ENCODE measurements at regions not wholly inside any gene's neighbourhood (a gene's known extent, or its start where the extent isn't known, plus 50 kb on each side); places are given as distances from the start of the nearest gene placed in this dataset.
"Not testable (repeated sequence)": the region's sequence is repeated elsewhere in the genome, so short reads cannot be mapped to it uniquely, and the experiment has no call there.

GRCh38 chr22:22193923-22194322, 50.7 kb upstream of the VPREB1 start:
- DNase-seq, result no peak

GRCh38 chr22:22193462-22193861, 51.1 kb upstream of the VPREB1 start:
- DNase-seq, result not testable (repeated sequence)

GRCh38 chr22:22193006-22193405, 51.6 kb upstream of the VPREB1 start:
- DNase-seq, result not testable (repeated sequence)

GRCh38 chr22:22189796-22190195, 54.8 kb upstream of the VPREB1 start:
- DNase-seq, result not testable (repeated sequence)

GRCh38 chr22:22187863-22188262, 56.7 kb upstream of the VPREB1 start:
- DNase-seq, result not testable (repeated sequence)

DNA sequence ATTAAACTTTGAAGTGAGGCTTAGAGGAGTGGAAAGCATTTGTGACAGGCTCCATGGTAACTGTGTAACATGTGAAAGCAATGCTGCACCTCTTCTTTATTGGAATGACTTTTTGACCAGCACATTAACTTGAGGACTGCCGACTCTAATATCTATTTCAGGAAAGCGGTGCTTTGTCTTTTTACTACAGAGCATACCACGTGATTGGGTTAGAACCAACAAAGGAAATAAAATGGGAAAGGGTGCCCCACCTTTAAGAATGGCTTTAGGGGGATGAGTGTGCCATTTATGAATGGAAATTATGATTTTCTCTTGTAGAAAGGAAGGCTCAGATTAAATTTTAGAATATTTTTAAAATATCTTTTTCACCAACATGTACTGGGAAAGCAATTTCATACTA, 57.3 kb upstream of the VPREB1 start:
- no peak for DNase-seq

GRCh38 chr22:22185844-22186499, 58.6 kb upstream of the VPREB1 start:
- no peak for DNase-seq

- DNase-seq, result no peak
Observed at GRCh38 chr22:22185217-22185616, 59.4 kb upstream of the VPREB1 start.

DNA sequence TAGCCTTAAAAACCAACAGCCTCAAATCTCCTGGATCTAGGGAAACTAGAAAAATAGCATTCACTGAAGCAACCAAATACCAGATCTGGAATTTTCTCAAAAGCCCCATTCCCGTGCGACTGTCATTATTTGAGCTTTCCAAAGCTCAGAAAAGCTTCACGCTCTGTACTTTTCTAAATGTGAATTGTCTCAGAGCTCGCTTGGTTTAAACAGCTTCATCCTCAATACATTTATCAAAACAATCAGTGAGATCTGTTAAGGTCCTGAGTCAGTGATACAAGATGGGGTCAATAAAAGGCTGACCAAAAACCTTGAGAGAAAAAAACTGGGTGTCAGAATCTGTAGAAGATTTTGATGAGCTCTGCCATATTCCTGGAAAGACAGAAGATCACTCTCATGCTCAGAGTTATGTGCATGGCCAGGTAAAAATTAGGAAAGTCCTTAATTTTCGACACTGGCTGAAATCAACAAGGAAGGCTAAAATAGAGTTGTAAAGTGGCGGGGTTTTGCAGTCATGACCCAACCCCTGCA, 60.2 kb upstream of the VPREB1 start:
- DNase-seq, result no peak

GRCh38 chr22:22182990-22183264, 61.7 kb upstream of the VPREB1 start:
- no peak for DNase-seq

DNA sequence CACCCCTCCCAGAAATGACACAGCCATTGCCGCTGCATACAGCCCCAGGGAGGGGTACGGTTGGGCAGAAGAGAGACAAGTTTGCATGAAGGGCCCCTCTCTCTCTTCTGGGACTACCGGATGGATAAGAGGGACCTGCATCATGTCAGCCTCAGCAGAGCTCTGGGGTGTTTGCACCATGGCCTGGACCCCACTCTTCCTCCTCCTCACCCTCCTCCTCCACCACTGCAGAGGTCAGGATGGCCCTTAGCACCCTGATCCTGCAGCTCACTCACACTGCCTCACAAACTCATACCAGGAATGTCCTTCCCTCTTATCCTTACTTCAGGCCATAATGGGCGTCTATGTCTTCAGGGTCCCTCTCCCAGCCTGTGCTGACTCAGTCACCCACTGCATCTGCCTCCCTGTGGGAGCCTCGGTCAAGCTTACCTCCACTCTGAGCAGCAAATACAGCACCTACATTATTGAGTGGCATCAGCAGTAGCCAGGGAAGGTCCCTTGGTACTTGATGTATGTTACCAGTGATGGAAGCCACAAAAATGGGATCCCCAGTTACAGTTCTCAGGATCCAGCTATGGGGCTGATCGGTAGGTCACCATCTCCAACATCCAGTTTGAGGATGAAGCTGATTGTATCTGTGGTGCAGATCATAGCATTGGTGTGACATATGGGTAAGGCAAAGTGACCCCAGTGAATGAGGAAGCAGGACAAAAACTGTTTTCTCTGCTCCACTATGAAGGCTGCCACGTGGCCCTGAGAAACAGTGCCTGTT, 62.2 kb upstream of the VPREB1 start:
- DNase-seq, result no peak

DNA sequence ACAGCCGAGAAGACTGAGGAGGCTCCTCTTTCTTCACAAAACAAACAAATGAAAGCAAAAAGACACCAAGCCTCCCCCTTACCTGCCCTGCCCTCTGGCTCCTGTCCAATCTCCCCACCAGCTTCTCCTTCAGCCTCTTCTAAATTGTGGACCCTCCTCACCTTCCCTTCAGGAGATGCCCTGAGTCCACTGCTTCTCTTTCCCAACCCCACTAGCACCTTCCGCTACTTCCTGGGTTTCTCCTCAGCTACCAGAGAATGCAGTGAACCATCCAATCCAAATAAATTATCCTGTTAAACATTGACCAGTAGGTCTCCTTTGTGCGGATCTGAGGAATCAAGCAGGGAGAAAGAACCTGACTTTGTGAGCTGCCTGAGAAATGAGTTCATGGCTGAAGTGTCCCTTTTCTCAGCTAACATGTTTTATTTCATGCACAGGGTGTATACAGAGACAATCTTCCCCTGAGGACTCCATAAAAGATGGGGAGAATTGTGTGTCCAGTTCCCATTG, 63.2 kb upstream of the VPREB1 start:
- no peak for DNase-seq

DNA sequence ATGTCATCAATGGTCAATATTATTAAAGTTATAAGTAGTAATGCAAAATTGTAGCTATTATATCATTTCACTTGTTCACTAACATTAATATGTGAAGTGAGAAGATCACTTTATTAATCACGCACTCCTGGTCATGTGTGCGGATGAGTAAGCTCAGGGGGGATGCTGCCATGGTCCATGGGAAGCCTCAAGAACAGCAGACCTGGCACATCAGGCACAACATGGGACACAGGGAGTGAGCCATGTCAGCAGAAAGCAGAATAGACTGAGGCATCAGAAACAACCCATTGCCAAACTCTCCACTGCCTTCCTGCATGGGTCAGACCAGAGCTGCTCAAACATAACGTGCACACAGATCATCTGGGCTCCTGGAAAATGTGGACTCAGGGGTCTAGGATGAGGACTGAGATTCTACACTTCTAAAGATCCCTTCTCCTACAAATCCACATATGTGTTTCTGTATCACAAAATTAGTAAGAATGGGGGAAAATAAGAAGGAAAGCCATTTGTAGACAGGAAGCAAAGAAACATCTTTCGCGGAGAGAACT, 63.8 kb upstream of the VPREB1 start:
- DNase-seq, result no peak

- no peak for DNase-seq
Observed at GRCh38 chr22:22179858-22180257, 64.7 kb upstream of the VPREB1 start.

- DNase-seq, result no peak
Observed at GRCh38 chr22:22178992-22179391, 65.6 kb upstream of the VPREB1 start.

- DNase-seq, result no peak
Observed at GRCh38 chr22:22178355-22178965, 66.1 kb upstream of the VPREB1 start.

DNA sequence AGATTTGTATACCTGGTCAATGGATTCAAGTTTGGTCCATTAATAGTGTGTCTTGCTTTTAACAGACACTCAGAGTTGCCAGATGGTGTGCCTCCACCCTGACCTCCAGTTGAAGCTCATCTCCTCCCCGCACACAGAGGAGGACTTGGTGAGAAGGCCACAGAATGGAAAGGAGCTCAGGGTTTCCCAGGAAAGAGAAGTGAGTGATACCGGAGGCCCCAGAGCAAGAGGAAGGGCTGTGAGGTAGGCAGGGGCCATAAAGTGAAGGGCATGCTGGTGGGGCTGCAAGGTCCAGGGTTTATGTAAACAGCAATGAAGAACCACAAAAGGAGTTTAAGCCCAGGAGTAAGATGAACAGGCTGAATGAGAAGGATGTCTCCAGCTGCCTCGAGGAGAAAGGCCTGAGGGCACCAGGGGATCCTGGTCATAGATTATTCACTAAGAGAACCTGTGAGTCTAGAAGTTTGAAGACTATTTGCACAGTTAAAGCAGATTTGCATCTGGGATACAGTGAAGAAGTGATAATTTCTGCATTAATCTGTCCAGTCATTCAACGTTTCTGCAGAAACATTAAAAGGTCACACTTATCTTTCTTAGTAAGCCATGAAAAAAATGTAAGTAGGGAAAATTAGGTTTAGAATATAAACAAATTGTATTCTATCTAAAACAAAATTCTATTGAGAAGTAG, 67.5 kb upstream of the VPREB1 start:
- DNase-seq, result no peak

DNA sequence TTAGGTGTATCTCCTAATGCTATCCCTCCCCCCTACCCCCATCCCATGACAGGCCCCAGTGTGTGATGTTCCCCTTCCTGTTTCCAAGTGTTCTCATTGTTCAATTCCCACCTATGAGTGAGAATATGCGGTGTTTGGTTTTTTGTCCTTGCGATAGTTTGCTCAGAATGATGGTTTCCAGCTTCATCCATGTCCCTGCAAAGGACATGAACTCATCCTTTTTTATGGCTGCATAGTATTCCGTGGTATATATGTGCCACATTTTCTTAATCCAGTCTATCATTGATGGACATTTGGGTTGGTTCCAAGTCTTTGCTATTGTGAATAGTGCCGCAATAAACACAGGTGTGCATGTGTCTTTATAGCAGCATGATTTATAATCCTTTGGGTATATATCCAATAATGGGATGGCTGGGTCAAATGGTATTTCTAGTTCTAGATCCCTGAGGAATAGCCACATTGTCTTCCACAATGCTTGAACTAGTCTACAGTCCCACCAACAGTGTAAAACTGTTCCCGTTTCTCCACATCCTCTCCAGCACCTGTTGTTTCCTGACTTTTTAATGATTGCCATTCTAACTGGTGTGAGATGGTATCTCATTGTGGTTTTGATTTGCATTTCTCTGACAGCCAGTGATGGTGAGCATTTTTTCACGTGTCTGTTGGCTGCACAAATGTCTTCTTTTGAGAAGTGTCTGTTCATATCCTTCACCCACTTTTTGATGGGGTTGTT, 71.5 kb upstream of the VPREB1 start:
- not testable (repeated sequence) for DNase-seq

- no peak for DNase-seq
Observed at GRCh38 chr22:22171357-22172218, 73.0 kb upstream of the VPREB1 start.

- DNase-seq, result no peak
Observed at GRCh38 chr22:22169923-22170322, 74.7 kb upstream of the VPREB1 start.
